ENCODE measurements at regions not wholly inside any gene's neighbourhood (a gene's known extent, or its start where the extent isn't known, plus 50 kb on each side); places are given as distances from the start of the nearest gene placed in this dataset.

DNA sequence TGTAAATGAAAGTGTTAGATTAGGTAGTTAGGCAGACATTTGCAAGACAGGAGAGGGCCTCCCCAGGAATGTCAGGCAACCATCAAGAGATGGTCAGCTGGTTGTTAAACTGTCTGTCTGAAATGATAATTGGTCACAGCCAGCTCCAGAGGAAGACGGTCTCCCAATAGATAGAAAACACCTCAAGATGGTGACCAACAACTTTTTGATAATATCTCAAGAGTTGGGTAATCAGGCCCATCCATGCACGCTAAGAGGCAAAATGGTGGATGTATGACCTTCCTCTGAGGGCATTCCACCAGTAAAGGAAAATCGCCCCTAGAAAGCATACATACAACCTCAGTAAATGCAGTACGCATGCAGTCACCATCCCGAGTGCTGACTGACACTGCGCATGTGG, 118.2 kb downstream of the MAP3K21 start:
- no peaks in the 10 kb centered on the region for H4K20me1 ChIP-seq (ENCODE audit: insufficient read depth, low read length)
- H3K79me2 ChIP-seq (ENCODE audit: insufficient read depth, low read length), result no peaks in the 10 kb centered on the region
- no peaks in the 10 kb centered on the region for H3F3A ChIP-seq (ENCODE audit: insufficient read depth, low read length)
- H3K9me3 ChIP-seq (ENCODE audit: low read length), result no peaks in the 10 kb centered on the region
- no peaks in the 10 kb centered on the region for H3K4me1 ChIP-seq (ENCODE audit: insufficient read depth, low read length, severe bottlenecking)
- TF ChIP-seq EZH2 (IDR thresholded peaks at IDR 0.05; ENCODE audit: borderline replicate concordance, low read length), result no peak
- TF ChIP-seq, protein P1, sequence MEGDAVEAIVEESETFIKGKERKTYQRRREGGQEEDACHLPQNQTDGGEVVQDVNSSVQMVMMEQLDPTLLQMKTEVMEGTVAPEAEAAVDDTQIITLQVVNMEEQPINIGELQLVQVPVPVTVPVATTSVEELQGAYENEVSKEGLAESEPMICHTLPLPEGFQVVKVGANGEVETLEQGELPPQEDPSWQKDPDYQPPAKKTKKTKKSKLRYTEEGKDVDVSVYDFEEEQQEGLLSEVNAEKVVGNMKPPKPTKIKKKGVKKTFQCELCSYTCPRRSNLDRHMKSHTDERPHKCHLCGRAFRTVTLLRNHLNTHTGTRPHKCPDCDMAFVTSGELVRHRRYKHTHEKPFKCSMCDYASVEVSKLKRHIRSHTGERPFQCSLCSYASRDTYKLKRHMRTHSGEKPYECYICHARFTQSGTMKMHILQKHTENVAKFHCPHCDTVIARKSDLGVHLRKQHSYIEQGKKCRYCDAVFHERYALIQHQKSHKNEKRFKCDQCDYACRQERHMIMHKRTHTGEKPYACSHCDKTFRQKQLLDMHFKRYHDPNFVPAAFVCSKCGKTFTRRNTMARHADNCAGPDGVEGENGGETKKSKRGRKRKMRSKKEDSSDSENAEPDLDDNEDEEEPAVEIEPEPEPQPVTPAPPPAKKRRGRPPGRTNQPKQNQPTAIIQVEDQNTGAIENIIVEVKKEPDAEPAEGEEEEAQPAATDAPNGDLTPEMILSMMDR (IDR thresholded peaks at IDR 0.05; ENCODE audit: low read length), result no peak
- H3K27ac ChIP-seq (ENCODE audit: low read depth, low read length, poor library complexity, severe bottlenecking), result no peak overlapping the region
- H3K9me2 ChIP-seq (ENCODE audit: low read depth, low read length), result no peaks in the 10 kb centered on the region
- no peak overlapping the region for H3K9ac ChIP-seq (ENCODE audit: low read length)
- H3K27me3 ChIP-seq (ENCODE audit: insufficient read depth, low read length), result no peaks in the 10 kb centered on the region
- H3K4me2 ChIP-seq (ENCODE audit: low read length), result no peak overlapping the region
- H2AFZ ChIP-seq (ENCODE audit: low read length), result no peak overlapping the region
- no peak overlapping the region for H3K4me3 ChIP-seq (ENCODE audit: low read depth, low read length, poor library complexity, severe bottlenecking)
- no peaks in the 10 kb centered on the region for H3K36me3 ChIP-seq (ENCODE audit: insufficient read depth, low read length)

DNA sequence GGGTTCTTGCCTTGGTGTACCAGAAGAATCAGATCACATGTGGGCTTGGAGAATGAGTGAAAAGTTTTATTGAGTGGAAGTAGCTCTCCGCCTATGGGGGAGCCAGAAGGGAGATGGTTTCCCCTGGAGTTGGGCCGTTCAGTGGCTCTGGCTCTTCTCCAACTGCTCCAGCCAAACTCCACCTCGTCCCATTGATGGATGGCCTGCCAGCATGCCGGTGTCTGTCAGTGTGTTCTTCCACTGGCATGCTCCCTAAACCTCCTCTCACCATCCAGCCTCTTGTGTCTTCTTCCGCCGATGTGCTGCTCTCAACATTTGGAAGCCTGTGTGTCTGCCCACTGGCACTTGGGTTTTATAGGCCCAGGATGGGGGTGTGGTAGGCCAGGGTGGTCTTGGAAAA, 119.4 kb downstream of the MAP3K21 start:
- no peaks in the 10 kb centered on the region for H3F3A ChIP-seq (ENCODE audit: insufficient read depth, low read length)
- no peaks in the 10 kb centered on the region for H3K4me1 ChIP-seq (ENCODE audit: insufficient read depth, low read length, severe bottlenecking)
- no peak overlapping the region for H2AFZ ChIP-seq (ENCODE audit: low read length)
- no peaks in the 10 kb centered on the region for H3K36me3 ChIP-seq (ENCODE audit: insufficient read depth, low read length)
- H3K27ac ChIP-seq (ENCODE audit: low read depth, low read length, poor library complexity, severe bottlenecking), result no peak overlapping the region
- H3K4me2 ChIP-seq (ENCODE audit: low read length), result no peak overlapping the region
- H3K9ac ChIP-seq (ENCODE audit: low read length), result no peak overlapping the region
- no peaks in the 10 kb centered on the region for H3K79me2 ChIP-seq (ENCODE audit: insufficient read depth, low read length)
- no peak overlapping the region for H3K4me3 ChIP-seq (ENCODE audit: low read depth, low read length, poor library complexity, severe bottlenecking)
- H3K9me3 ChIP-seq (ENCODE audit: low read length), result no peaks in the 10 kb centered on the region
- H3K9me2 ChIP-seq (ENCODE audit: low read depth, low read length), result no peaks in the 10 kb centered on the region
- no peaks in the 10 kb centered on the region for H3K27me3 ChIP-seq (ENCODE audit: insufficient read depth, low read length)
- no peak for TF ChIP-seq EZH2 (IDR thresholded peaks at IDR 0.05; ENCODE audit: borderline replicate concordance, low read length)
- TF ChIP-seq, protein P1 (IDR thresholded peaks at IDR 0.05; ENCODE audit: low read length), result no peak
- no peaks in the 10 kb centered on the region for H4K20me1 ChIP-seq (ENCODE audit: insufficient read depth, low read length)

DNA sequence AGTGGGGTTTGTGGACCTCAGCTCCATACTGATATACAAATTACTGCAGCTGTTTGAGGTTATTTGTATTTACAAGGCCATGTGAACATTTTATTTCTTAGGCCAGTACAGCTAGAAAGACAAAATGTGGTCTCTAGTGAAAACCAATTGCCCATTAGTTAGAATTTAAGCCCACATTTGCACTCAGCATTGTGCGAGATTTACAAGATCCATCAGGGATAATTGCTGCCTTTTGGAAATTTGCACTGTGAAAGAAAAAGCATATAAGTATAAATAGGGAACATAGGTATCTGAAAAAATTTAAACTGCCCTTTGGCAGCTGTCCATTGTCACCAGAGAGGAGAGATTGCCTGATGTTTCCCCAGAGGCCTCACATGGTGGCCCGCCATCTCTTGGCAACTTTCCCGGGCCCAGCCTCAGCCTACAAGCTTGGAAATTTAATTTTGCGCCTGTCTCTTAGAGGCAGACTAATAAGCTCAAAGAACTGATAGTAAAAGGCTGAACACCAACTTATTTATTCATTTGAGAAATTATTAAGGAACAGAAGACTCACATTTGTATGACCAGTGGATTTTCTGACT, 120.7 kb downstream of the MAP3K21 start:
- TF ChIP-seq, protein P1 (IDR thresholded peaks at IDR 0.05; ENCODE audit: low read length), result no peak
- TF ChIP-seq EZH2 (IDR thresholded peaks at IDR 0.05; ENCODE audit: borderline replicate concordance, low read length), result no peak
- no peaks in the 10 kb centered on the region for H3K4me1 ChIP-seq (ENCODE audit: insufficient read depth, low read length, severe bottlenecking)

More for the DNA sequence above, 120.7 kb downstream of the MAP3K21 start:
- Histone ChIP-seq H3K9me2 (ENCODE audit: low read depth, low read length) (no peaks in the 10 kb centered on the region), H3K9ac (ENCODE audit: low read length) (no peak overlapping the region), H3K4me3 (ENCODE audit: low read depth, low read length, poor library complexity, severe bottlenecking) (no peak overlapping the region), H3K4me2 (ENCODE audit: low read length) (no peak overlapping the region), H2AFZ (ENCODE audit: low read length) (no peak overlapping the region), H3K27me3 (ENCODE audit: insufficient read depth, low read length) (no peaks in the 10 kb centered on the region), H3K36me3 (ENCODE audit: insufficient read depth, low read length) (no peaks in the 10 kb centered on the region), H3K27ac (ENCODE audit: low read depth, low read length, poor library complexity, severe bottlenecking) (no peak overlapping the region), H3K9me3 (ENCODE audit: low read length) (no peaks in the 10 kb centered on the region), H3K79me2 (ENCODE audit: insufficient read depth, low read length) (no peaks in the 10 kb centered on the region), H4K20me1 (ENCODE audit: insufficient read depth, low read length) (no peaks in the 10 kb centered on the region), H3F3A (ENCODE audit: insufficient read depth, low read length) (no peaks in the 10 kb centered on the region)
